Activated CD4-positive, alpha-beta T cell treated with anti-CD3 and anti-CD28 coated beads, Interleukin-2, amount 10 ng/mL, durations not matched to agents 7 days and 5 days (primary cell): ENCODE measurements at regions not wholly inside any gene's neighbourhood (a gene's known extent, or its start where the extent isn't known, plus 50 kb on each side); places are given as distances from the start of the nearest gene placed in this dataset.

Source experiments
- CTCF ChIA-PET: fragments of 350-600 bp; sonication (Branson Sonifier 250); formaldehyde crosslinking; loops from one replicate; lab custom pipeline; 2021; ENCODE audit warnings: antibody characterized with exemption; lab: Charles Lee
- POLR2A ChIA-PET: fragments of 350-600 bp; sonication (Branson Sonifier 250); formaldehyde crosslinking; loops from one replicate; lab custom pipeline; 2021; ENCODE audit warnings: antibody characterized with exemption; lab: Charles Lee
- DNase-seq: peaks from one replicate; pipeline ENCODE4 v3.0.0-alpha.2; 2020
- H3K27ac Mint-ChIP-seq: one replicate; pipeline ENCODE4 v1.8.0; 2021; ENCODE audit warnings: mild to moderate bottlenecking, moderate library complexity, mixed read lengths
- H3K27me3 Mint-ChIP-seq: one replicate; pipeline ENCODE4 v1.8.0; 2021; ENCODE audit warnings: mixed read lengths
- H3K36me3 Mint-ChIP-seq: one replicate; pipeline ENCODE4 v1.8.0; 2021; ENCODE audit warnings: low read depth, mixed read lengths
- H3K4me1 Mint-ChIP-seq: one replicate; pipeline ENCODE4 v1.8.0; 2021; ENCODE audit warnings: mixed read lengths
- H3K4me3 Mint-ChIP-seq: one replicate; pipeline ENCODE4 v1.8.0; 2021; ENCODE audit warnings: mild to moderate bottlenecking, moderate library complexity, mixed read lengths
- H3K9me3 Mint-ChIP-seq: one replicate; pipeline ENCODE4 v1.8.0; 2021; ENCODE audit warnings: mixed read lengths

DNA sequence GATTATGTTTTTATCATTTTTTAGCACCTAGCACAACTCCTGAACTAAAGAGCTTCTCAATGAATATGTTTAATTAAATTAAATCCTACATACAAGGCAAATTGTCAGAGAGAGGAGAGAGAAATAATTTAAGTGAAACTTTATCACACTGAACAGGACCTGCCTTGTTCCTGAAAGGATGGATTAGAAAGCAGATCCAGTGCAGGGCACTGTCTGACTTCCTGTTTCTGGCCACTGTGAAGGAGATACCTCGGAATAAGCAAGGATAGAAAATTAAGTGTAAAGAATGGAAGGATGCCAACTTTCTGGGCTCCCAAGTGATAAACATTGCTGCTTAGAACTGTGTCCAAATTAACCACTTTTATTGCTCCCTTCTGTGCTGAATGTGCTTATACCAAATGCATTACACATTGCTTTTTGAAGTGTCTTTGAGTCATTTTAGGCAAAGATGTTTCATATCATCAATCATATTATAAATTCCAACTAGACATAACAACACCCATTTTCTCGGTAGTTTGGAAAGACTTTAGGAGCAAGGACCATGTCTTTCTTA is 89.1 kb upstream of the SPDL1 start:
- Mint-ChIP-seq H3K4me1 (no peaks in the 10 kb centered on the region), H3K4me3 (no peak overlapping the region), H3K27ac (no peak overlapping the region), H3K36me3 (no peaks in the 10 kb centered on the region), H3K9me3 (no peaks in the 10 kb centered on the region), H3K27me3 (peaks cover 4% of the 10 kb centered on the region)
- CTCF ChIA-PET = no interaction called here
- DNase-seq = no peak
- POLR2A ChIA-PET = no interaction called here

DNA sequence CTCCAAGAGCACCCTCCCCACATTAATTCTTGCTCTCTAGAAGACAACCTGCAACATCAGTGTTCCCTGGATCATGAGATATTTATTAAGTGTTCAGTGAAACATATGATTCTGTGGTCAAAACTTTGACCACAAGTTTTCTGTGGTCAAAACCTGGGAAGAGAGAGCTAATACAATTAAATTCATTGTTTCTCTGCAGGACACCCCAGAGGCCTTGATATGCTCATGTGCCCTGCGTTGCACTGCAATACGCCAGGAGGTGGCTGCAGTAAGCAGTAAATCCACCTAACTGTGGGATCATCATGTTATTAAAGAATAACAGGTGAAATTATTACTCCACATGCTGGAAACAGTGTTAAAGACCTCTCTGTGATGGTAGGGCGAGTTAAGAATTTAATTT is 109.3 kb upstream of the SPDL1 start:
- DNase-seq = no peak
- Mint-ChIP-seq H3K4me3 (no peak overlapping the region), H3K27me3 (peaks cover 22% of the 10 kb centered on the region), H3K4me1 (peaks cover 3% of the 10 kb centered on the region), H3K9me3 (no peaks in the 10 kb centered on the region), H3K27ac (no peak overlapping the region), H3K36me3 (no peaks in the 10 kb centered on the region)
- ChIA-PET POLR2A (no interaction called here), CTCF (no interaction called here)

DNA sequence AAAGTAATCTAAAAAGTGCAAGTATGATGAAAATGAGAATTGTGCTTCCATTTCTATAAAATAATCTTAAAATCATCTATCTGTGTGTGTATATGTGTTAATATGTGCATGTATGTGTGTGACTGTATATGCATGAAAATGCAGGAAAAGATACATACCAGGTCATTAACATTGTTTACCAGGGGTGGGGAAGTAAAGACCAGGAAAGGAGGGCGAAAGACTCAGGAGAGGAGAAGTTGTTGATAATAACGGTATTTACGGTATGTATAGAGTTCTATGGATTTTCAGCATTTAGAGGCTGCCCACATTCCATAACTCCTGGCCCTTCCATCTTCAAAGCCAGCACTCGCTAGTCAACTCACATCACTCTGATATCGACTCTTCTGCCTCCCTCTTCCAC is 111.0 kb upstream of the SPDL1 start:
- Mint-ChIP-seq H3K27ac (no peak overlapping the region), H3K4me3 (no peak overlapping the region), H3K27me3 (peaks cover 14% of the 10 kb centered on the region), H3K9me3 (no peaks in the 10 kb centered on the region), H3K4me1 (no peaks in the 10 kb centered on the region), H3K36me3 (no peaks in the 10 kb centered on the region)
- CTCF ChIA-PET = no interaction called here
- POLR2A ChIA-PET = no interaction called here
- DNase-seq = no peak

DNA sequence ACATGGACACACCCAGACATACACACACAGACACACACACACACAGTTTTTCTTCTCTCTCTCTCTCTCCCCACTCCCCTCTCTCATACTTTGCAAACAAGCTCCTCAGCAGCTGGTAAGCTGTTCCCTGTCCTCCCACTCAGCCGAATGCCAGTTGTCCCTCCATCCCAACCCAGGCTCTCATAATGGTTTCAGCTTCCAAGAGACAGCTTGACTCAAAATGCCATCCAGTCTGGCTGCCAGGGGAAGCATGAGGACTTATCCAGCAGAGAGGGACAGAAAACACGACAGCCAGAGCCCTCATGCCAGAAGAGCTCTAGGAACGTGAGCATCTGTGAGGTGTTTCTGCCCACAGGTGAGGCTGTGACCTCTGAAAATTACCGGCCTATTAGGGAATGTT is 112.6 kb upstream of the SPDL1 start:
- no peaks in the 10 kb centered on the region for H3K9me3 Mint-ChIP-seq
- no peak overlapping the region for H3K27ac Mint-ChIP-seq
- H3K4me1 Mint-ChIP-seq = no peaks in the 10 kb centered on the region
- H3K36me3 Mint-ChIP-seq = no peaks in the 10 kb centered on the region
- H3K4me3 Mint-ChIP-seq = no peak overlapping the region
- CTCF ChIA-PET = no interaction called here
- POLR2A ChIA-PET = no interaction called here
- H3K27me3 Mint-ChIP-seq = peaks cover 7% of the 10 kb centered on the region
- DNase-seq = no peak

DNA sequence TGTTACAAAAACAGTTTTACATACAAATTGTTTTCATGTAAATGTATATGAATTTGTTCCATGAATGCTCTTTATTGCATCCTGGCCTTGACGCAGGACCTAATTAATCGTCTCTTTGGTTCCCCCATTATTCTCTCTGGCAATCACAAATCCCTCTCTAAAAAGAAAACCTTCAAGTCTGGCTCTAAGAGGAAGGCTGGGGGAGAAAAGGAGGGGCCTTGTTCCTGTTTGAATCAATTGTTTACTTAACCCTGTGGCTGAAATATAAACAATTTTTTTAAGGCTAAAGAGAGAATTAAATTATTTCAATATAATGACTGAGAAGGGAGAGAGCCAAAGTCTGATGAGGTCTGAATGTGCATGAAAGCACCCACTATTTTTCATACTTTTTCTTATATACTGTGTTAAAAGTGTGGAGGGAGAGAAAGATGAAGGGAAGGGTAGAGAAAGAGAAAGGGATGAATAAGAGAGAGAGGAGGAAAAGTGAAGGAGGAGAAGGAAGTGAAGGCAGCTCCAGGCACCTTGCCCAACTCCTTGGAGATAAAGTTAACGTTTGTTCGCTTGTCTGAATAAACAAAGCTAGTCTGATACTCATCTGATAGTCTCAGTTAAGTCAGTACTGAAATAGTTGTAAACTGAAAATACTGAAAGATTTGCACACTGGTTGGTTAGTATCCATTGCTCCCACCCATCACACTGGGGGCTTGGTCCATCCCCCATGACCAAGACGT is 116.4 kb upstream of the SPDL1 start:
- H3K9me3 Mint-ChIP-seq = no peaks in the 10 kb centered on the region
- no peak for DNase-seq
- H3K27ac Mint-ChIP-seq = no peak overlapping the region
- POLR2A ChIA-PET = no interaction called here
- no peaks in the 10 kb centered on the region for H3K4me1 Mint-ChIP-seq
- no peaks in the 10 kb centered on the region for H3K36me3 Mint-ChIP-seq
- no peak overlapping the region for H3K4me3 Mint-ChIP-seq
- peaks cover 2% of the 10 kb centered on the region for H3K27me3 Mint-ChIP-seq
- CTCF ChIA-PET = no interaction called here

DNA sequence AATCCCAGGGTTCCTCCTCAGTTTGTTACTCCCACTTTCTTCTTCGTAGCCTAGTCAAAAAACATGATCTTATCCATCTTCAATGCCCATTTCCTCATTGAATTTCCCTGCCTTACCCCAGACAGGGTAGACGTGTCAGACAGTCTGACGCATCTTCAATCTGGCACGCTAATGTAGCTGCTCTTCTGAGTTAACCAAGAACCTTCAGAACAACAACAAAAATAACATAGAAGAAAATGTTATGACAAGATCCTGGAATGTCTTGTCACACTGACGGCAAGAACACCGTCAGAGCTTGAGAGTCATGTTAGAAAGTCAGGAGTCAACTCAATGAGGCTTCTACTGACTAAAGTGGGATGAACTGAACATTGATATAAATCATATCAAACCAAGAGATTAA is 122.7 kb upstream of the SPDL1 start:
- Mint-ChIP-seq H3K36me3 (no peaks in the 10 kb centered on the region), H3K27me3 (peaks cover 4% of the 10 kb centered on the region), H3K4me3 (no peak overlapping the region), H3K27ac (no peak overlapping the region), H3K4me1 (no peaks in the 10 kb centered on the region), H3K9me3 (no peaks in the 10 kb centered on the region)
- CTCF ChIA-PET = no interaction called here
- POLR2A ChIA-PET = no interaction called here
- no peak for DNase-seq

DNA sequence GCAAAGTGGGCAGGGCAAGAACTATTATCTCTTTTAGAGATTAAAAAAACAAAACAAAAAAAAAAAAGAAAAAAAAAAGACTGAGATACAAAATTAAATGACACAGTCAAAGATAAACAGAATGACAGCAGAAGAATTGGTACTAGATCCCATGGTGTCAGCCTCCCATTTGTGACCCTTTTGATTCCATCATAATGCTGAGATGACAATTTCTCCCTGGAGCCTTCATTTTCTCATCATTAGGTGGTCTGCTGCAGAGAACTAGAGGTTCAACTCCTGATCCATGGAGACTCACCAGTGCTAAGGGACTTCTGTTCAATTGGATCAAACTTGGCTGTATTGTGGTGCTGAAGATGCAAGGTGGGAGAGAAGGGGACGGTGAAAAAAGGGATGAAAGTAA is 123.5 kb upstream of the SPDL1 start:
- ChIA-PET POLR2A (no interaction called here), CTCF (no interaction called here)
- peaks cover 4% of the 10 kb centered on the region for H3K27me3 Mint-ChIP-seq
- H3K4me3 Mint-ChIP-seq = no peak overlapping the region
- no peaks in the 10 kb centered on the region for H3K36me3 Mint-ChIP-seq
- DNase-seq = no peak
- no peaks in the 10 kb centered on the region for H3K4me1 Mint-ChIP-seq
- H3K27ac Mint-ChIP-seq = no peak overlapping the region
- H3K9me3 Mint-ChIP-seq = no peaks in the 10 kb centered on the region

DNA sequence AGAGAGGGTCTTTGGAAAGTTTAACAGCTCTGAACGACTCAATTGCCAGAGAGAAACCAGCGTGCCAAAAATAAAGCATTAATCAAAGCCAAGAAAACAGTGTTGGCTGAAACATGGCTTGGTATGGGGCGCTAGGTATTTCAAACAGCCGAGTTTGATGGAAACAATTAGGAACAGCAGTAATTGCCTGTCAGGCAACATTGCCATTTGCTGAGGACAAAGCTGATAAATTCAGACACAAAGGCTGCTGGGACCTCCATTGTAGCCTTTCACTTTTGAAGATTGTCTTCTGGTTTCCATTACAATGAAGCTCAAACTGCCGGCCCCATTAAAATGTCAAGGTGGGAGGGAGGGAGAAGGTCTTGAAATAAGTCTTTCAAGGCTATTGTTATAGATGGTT is 125.4 kb upstream of the SPDL1 start:
- peaks cover 6% of the 10 kb centered on the region for H3K27me3 Mint-ChIP-seq
- H3K9me3 Mint-ChIP-seq = no peaks in the 10 kb centered on the region
- no peaks in the 10 kb centered on the region for H3K36me3 Mint-ChIP-seq
- ChIA-PET CTCF (no interaction called here), POLR2A (no interaction called here)
- DNase-seq = no peak
- no peak overlapping the region for H3K4me3 Mint-ChIP-seq
- no peaks in the 10 kb centered on the region for H3K4me1 Mint-ChIP-seq
- H3K27ac Mint-ChIP-seq = no peak overlapping the region

DNA sequence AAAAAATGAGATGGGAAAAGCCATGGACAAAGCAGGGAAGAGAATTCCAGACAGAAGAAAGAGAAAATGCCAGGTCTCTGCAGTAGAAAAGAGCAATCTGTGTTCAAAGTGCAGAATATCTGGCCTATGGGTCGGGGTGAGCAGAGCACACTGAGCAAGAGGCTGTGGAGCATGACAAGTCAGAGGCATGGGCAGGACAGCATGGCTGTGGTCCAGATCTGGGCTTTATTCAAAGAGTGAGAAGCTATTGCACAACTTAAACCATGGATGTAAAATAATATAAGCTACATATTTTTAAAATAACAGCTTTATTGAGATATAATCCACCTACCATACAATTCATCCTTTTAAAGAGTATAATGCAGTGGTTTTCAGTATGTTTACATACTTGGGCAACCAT is 133.1 kb upstream of the SPDL1 start:
- H3K27me3 Mint-ChIP-seq = peaks cover 9% of the 10 kb centered on the region
- no peaks in the 10 kb centered on the region for H3K36me3 Mint-ChIP-seq
- DNase-seq = no peak
- no peaks in the 10 kb centered on the region for H3K9me3 Mint-ChIP-seq
- ChIA-PET CTCF (no interaction called here), POLR2A (no interaction called here)
- no peaks in the 10 kb centered on the region for H3K4me1 Mint-ChIP-seq
- no peak overlapping the region for H3K27ac Mint-ChIP-seq
- H3K4me3 Mint-ChIP-seq = no peak overlapping the region

DNA sequence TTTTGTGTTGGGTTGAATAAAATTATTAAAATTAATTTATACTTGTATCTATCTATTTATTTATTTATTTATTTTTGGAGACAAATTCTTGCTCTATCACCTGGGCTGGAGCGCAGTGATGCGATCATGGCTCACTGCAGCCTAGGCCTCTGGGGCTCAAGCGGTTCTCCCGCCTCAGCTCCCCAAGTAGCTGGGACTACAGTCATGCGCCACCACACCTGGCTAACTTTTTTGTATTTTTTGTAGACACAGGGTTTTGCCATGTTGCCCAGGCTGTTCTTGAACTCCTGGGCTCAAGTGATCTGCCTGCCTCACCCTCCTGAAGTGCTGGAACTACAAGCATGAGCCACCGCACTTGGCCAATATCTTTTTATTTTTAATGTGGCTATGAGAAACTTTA is 134.7 kb upstream of the SPDL1 start:
- H3K9me3 Mint-ChIP-seq = no peaks in the 10 kb centered on the region
- ChIA-PET POLR2A (no interaction called here), CTCF (no interaction called here)
- no peak overlapping the region for H3K4me3 Mint-ChIP-seq
- no peak for DNase-seq
- no peak overlapping the region for H3K27ac Mint-ChIP-seq
- no peaks in the 10 kb centered on the region for H3K4me1 Mint-ChIP-seq
- H3K27me3 Mint-ChIP-seq = peaks cover 9% of the 10 kb centered on the region
- H3K36me3 Mint-ChIP-seq = no peaks in the 10 kb centered on the region

DNA sequence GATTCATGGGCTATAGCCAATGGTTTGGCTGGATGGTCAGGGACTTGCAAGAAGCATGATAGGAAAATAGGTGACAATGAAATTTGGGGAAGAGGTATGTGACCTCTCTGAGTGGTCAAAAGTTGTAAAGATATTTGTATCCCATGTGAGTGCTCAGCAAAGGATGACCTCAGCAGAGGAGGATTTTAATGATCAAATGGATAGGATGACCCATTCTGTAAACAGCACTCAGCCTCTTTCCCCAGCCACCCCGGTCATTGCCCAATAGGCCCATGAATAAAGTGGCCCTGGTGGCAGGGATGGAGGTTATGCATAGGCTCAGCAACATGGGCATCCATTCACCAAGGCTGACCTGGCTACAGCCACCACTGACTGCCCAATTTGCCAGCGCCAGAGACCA is 138.4 kb upstream of the SPDL1 start:
- H3K4me3 Mint-ChIP-seq = no peak overlapping the region
- DNase-seq = no peak
- CTCF ChIA-PET = no interaction called here
- POLR2A ChIA-PET = no interaction called here
- H3K36me3 Mint-ChIP-seq = no peaks in the 10 kb centered on the region
- no peaks in the 10 kb centered on the region for H3K9me3 Mint-ChIP-seq
- peaks cover 2% of the 10 kb centered on the region for H3K27me3 Mint-ChIP-seq
- H3K27ac Mint-ChIP-seq = no peak overlapping the region
- H3K4me1 Mint-ChIP-seq = no peaks in the 10 kb centered on the region

DNA sequence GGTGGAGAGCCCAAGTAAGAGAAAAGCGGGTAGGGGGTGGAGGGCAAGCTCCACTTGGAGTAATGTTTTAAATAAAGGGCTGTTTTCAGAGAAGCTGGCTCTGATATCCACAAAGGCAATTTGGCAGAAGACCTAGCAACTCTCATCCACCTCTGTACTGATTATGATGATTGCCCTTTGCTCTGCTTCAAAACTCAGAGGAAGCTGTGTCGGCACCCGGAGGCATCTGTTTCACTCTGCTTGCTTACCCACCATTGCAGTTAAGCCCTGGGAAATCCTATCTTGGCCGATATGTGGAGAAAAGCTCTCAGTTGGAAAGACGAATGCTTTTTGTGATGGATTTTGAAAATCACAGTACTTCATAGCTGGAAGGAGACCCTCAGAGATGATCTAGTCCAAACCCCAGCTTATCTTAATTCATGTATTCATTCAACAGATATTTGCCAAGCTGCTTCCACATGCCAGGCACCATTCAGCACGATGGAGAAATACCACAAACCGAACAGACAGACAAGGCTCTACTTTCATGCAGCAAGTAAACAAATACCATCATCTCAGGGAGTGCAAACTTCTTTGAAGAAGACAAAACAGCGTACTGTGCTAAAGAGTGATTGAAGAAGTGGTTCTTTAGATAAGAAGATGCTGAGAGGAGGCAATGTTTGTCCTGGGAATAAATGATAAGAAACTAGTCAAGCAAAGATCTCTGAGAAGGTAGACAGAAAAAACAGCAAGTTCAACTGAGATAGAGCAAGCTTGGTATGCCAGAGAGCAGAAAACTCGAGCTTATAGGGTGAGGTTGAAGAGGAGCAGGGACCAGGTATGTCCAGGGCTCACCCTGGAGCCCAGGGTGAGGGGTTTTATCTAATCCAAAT is 140.4 kb upstream of the SPDL1 start:
- Mint-ChIP-seq H3K27me3 (peaks cover 6% of the 10 kb centered on the region), H3K4me3 (no peak overlapping the region), H3K36me3 (no peaks in the 10 kb centered on the region), H3K9me3 (no peaks in the 10 kb centered on the region), H3K27ac (no peak overlapping the region), H3K4me1 (no peaks in the 10 kb centered on the region)
- ChIA-PET CTCF (no interaction called here), POLR2A (no interaction called here)
- no peak for DNase-seq

DNA sequence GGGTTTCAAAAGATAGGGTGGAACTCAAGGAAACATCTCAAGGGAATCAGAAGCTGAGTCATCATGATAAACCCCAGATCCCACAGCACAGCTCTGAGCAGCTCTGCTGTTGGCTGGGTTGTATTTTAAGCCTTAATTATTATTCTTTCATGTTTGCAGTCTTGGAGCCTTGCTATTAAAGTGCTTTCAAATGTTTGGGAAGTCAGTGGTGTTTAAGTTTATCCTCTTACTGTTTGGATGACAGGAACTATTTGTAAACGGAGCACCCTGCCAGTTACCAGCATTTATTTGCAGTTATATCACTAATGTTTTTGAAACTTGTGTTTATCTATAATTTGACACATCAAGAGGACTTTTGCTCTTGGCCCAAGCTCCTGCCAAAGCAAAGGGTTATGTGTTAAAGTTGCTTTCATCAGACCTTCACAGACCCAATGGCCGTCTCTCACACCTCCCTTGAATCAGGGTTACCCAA is 141.1 kb upstream of the SPDL1 start:
- DNase-seq = no peak
- ChIA-PET POLR2A (no interaction called here), CTCF (no interaction called here)
- H3K4me3 Mint-ChIP-seq = no peak overlapping the region
- no peaks in the 10 kb centered on the region for H3K9me3 Mint-ChIP-seq
- H3K27me3 Mint-ChIP-seq = peaks cover 6% of the 10 kb centered on the region
- no peak overlapping the region for H3K27ac Mint-ChIP-seq
- no peaks in the 10 kb centered on the region for H3K4me1 Mint-ChIP-seq
- H3K36me3 Mint-ChIP-seq = no peaks in the 10 kb centered on the region
